Lower lobe of right lung (tissue), 2 donors: ENCODE measurements at regions not wholly inside any gene's neighbourhood (a gene's known extent, or its start where the extent isn't known, plus 50 kb on each side); places are given as distances from the start of the nearest gene placed in this dataset.

Experiments
- ATAC-seq, 2 donors: fragments of 200-7000 bp; cut with Tn5 transposase; one replicate each; pipeline ENCODE4 v1.9.1; 2020 to 2022; ENCODE audit warnings: mild to moderate bottlenecking in 2 of 2, moderate library complexity in 2 of 2
- DNase-seq: peaks from one replicate; pipeline ENCODE4 v3.0.0-alpha.2; 2020
- H3K27ac ChIP-seq: fragments of 200-600 bp; one replicate; pipeline ENCODE4 v1.8.0; 2022
- H3K27me3 ChIP-seq: fragments of 200-600 bp; one replicate; pipeline ENCODE4 v1.8.0; 2022; ENCODE audit warnings: low read depth
- H3K36me3 ChIP-seq: fragments of 200-600 bp; one replicate; pipeline ENCODE4 v1.8.0; 2022; ENCODE audit warnings: mild to moderate bottlenecking
- H3K4me1 ChIP-seq: fragments of 200-600 bp; one replicate; pipeline ENCODE4 v1.8.0; 2022
- H3K4me3 ChIP-seq: fragments of 200-600 bp; one replicate; pipeline ENCODE4 v1.8.0; 2022; ENCODE audit warnings: mild to moderate bottlenecking
- H3K9me3 ChIP-seq: fragments of 200-600 bp; one replicate; pipeline ENCODE4 v1.8.0; 2022
- intact Hi-C: fragments of 100-400 bp; cut with DNase I; formaldehyde crosslinking; loops from one replicate; pipeline ENCODE4 v1.11.0; 2022
- TF ChIP-seq, protein P1 (sequence below): fragments of 200-600 bp; IDR thresholded peaks from one replicate; pipeline ENCODE4 v1.8.0; 2022; ENCODE audit warnings: antibody characterized with exemption, mild to moderate bottlenecking
- donor health status: DM: no; HTN: yes; CAD: no; lungs with severe emphysema.

DNA sequence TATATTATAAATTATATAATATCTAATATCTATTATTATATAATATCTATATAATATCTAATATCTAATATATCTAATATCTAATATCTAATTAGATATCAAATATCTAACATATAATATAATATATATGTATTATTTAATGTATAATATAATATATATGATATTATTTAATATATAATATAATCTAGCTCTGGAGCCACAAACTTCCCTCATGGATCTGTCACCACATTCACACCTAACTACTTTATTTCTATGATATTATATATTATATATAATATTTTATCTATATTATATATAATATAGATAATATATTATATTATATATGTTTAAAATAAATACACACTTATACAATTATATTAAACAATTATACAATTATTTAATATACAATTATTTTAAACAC is 667.5 kb downstream of the KCTD8 start:
- H3K36me3 ChIP-seq = no peaks in the 10 kb centered on the region
- H3K4me1 ChIP-seq = no peaks in the 10 kb centered on the region
- TF ChIP-seq, protein P1, sequence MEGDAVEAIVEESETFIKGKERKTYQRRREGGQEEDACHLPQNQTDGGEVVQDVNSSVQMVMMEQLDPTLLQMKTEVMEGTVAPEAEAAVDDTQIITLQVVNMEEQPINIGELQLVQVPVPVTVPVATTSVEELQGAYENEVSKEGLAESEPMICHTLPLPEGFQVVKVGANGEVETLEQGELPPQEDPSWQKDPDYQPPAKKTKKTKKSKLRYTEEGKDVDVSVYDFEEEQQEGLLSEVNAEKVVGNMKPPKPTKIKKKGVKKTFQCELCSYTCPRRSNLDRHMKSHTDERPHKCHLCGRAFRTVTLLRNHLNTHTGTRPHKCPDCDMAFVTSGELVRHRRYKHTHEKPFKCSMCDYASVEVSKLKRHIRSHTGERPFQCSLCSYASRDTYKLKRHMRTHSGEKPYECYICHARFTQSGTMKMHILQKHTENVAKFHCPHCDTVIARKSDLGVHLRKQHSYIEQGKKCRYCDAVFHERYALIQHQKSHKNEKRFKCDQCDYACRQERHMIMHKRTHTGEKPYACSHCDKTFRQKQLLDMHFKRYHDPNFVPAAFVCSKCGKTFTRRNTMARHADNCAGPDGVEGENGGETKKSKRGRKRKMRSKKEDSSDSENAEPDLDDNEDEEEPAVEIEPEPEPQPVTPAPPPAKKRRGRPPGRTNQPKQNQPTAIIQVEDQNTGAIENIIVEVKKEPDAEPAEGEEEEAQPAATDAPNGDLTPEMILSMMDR = no peak
- DNase-seq (no peak), ATAC-seq (no peak)
- intact Hi-C loops = no loop called here
- H3K9me3 ChIP-seq = no peaks in the 10 kb centered on the region
- H3K27me3 ChIP-seq = no peaks in the 10 kb centered on the region
- no peak overlapping the region for H3K27ac ChIP-seq
- H3K4me3 ChIP-seq = no peak overlapping the region

DNA sequence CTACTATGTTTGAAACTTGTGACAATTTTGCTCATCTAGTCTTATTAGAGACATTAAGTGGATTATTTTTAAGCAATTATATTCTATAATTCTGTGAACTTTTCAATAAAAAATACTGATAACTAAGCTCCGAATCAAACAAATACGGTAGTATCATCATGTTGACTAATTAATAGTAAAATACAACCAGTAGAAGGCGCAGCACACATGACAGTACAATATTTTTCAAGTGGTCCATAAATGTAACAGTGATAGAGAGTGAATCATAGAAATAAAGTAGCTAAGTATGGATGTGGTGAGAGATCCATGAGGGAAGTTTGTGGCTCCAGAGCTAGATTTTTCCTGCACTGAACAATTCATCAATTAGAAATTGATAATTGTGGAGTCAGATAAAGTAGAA is 666.2 kb downstream of the KCTD8 start:
- intact Hi-C loops = no loop called here
- H3K9me3 ChIP-seq = no peaks in the 10 kb centered on the region
- H3K36me3 ChIP-seq = no peaks in the 10 kb centered on the region
- ATAC-seq (no peak), DNase-seq (no peak)
- H3K4me3 ChIP-seq = no peak overlapping the region
- H3K27ac ChIP-seq = no peak overlapping the region
- no peaks in the 10 kb centered on the region for H3K27me3 ChIP-seq
- no peaks in the 10 kb centered on the region for H3K4me1 ChIP-seq
- TF ChIP-seq, protein P1 = no peak

- ATAC-seq (no peak), DNase-seq (no peak)
- Histone ChIP-seq H3K4me3 (no peak overlapping the region), H3K27ac (no peak overlapping the region), H3K4me1 (no peaks in the 10 kb centered on the region), H3K27me3 (no peaks in the 10 kb centered on the region), H3K9me3 (peaks cover 4% of the 10 kb centered on the region), H3K36me3 (no peaks in the 10 kb centered on the region)
- intact Hi-C loops = no loop called here
- TF ChIP-seq, protein P1 = no peak
These were observed 632.5 kb downstream of the KCTD8 start for GRCh38 chr4:43816116-43816515.

DNA sequence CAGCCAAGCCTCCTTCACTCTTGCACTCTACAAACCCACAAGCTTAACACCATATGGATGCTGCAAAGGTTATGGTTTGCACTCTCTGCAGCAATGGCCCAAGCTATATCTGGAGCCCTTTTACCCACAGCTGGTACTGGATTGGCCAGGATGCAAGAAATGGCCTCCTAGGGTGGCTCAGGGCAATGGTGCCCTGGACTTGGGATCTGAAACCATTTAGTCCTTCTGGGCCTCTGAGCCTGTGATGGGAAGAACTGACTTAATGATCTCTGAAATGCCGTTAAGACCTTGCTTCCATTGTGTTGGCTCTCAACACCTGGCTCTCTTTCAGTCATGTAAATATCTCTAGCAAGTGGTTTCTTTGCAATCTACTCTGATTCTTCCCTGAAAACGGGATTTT is 626.0 kb downstream of the KCTD8 start:
- Histone ChIP-seq H3K27ac (no peak overlapping the region), H3K9me3 (peaks cover 3% of the 10 kb centered on the region), H3K4me1 (no peaks in the 10 kb centered on the region), H3K4me3 (no peak overlapping the region), H3K27me3 (no peaks in the 10 kb centered on the region), H3K36me3 (no peaks in the 10 kb centered on the region)
- intact Hi-C loops = no loop called here
- DNase-seq (no peak), ATAC-seq (no peak)
- TF ChIP-seq, protein P1 = no peak

DNA sequence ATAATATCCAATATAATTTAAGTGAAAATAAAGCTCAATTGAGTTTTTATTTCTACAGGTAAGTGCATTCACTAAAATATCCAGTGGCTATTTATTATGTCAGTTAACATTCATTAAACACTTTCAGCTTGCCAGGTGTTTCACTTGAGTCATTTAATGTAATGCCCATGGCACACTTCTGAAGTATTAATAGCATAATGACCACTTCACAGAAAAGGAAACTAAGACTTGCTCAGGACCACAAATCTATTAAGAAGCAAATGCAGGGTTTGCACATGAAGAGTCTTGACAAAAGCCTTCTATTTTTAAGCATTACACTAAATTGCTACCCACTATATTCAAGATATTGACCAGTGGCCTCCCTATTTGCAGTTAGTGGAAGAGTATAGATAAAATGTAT is 612.7 kb downstream of the KCTD8 start:
- H3K4me1 ChIP-seq = no peaks in the 10 kb centered on the region
- H3K27me3 ChIP-seq = no peaks in the 10 kb centered on the region
- no peak for DNase-seq
- H3K4me3 ChIP-seq = no peak overlapping the region
- intact Hi-C loops = no loop called here
- TF ChIP-seq, protein P1 = no peak
- H3K9me3 ChIP-seq = no peaks in the 10 kb centered on the region
- ATAC-seq = no peak
- no peaks in the 10 kb centered on the region for H3K36me3 ChIP-seq
- no peak overlapping the region for H3K27ac ChIP-seq

- DNase-seq = no peak
- H3K4me3 ChIP-seq = no peak overlapping the region
- H3K27me3 ChIP-seq = no peaks in the 10 kb centered on the region
- TF ChIP-seq, protein P1 = no peak
- no peaks in the 10 kb centered on the region for H3K4me1 ChIP-seq
- no peak for ATAC-seq
- no peaks in the 10 kb centered on the region for H3K36me3 ChIP-seq
- H3K27ac ChIP-seq = no peak overlapping the region
- intact Hi-C loops = no loop called here
- H3K9me3 ChIP-seq = no peaks in the 10 kb centered on the region
These were observed 611.4 kb downstream of the KCTD8 start for GRCh38 chr4:43837171-43837570.
